MCF 10A (cell line): ENCODE measurements at regions not wholly inside any gene's neighbourhood (a gene's known extent, or its start where the extent isn't known, plus 50 kb on each side); places are given as distances from the start of the nearest gene placed in this dataset.
A peak's percentile ranks its signal among the peaks of the same experiment; 100 is the strongest.

Experiments
- BruUV-seq: library from RNA; stranded (reverse); fragments of 400-500 nt; replicated peaks from 2 replicates; lab custom pipeline; 2021; lab: Mats Ljungman, UMichigan
- CTCF ChIA-PET: fragments of 300-600 bp; sonication (Branson Sonifier 250); formaldehyde crosslinking; extraction: SDS; loops from one replicate; lab custom pipeline; 2021; ENCODE audit warnings: antibody characterized with exemption, inconsistent platforms; lab: Yijun Ruan, JAX
- POLR2A ChIA-PET: fragments of 300-600, 350-650 bp; sonication (Branson Sonifier 250); formaldehyde crosslinking; extraction: SDS; loops from one replicate; lab custom pipeline; 2020; ENCODE audit warnings: antibody characterized with exemption, inconsistent platforms; lab: Yijun Ruan, JAX
- DNase-seq: peaks from one replicate; pipeline ENCODE4 v3.0.0-alpha.2; 2018; ENCODE audit not compliant: unreplicated experiment
- H3K27ac Mint-ChIP-seq: one replicate; pipeline ENCODE4 v1.8.0; 2022; ENCODE audit warnings: mild to moderate bottlenecking, low read depth, mixed read lengths; ENCODE audit not compliant: unreplicated experiment
- H3K27me3 Mint-ChIP-seq: one replicate; pipeline ENCODE4 v1.8.0; 2022; ENCODE audit warnings: mixed read lengths; ENCODE audit not compliant: insufficient read depth, unreplicated experiment
- H3K36me3 Mint-ChIP-seq: one replicate; pipeline ENCODE4 v1.8.0; 2022; ENCODE audit warnings: mild to moderate bottlenecking, moderate library complexity, mixed read lengths; ENCODE audit not compliant: insufficient read depth, unreplicated experiment
- H3K4me1 Mint-ChIP-seq: one replicate; pipeline ENCODE4 v1.8.0; 2022; ENCODE audit warnings: mixed read lengths; ENCODE audit not compliant: insufficient read depth, unreplicated experiment
- H3K4me3 Mint-ChIP-seq: one replicate; pipeline ENCODE4 v1.8.0; 2022; ENCODE audit warnings: mild to moderate bottlenecking, moderate library complexity, mixed read lengths; ENCODE audit not compliant: unreplicated experiment
- H3K9me3 Mint-ChIP-seq: one replicate; pipeline ENCODE4 v1.8.0; 2022; ENCODE audit warnings: mixed read lengths; ENCODE audit not compliant: unreplicated experiment
- intact Hi-C: fragments of 100-400 bp; cut with micrococcal nuclease; formaldehyde crosslinking; loops from 2 replicates; pipeline ENCODE4 v1.14.1; 2022
- TF ChIP-seq, protein P1 (sequence below): fragments of 200-600 bp; IDR thresholded peaks from one replicate; pipeline ENCODE4 v1.8.0; 2022; ENCODE audit warnings: antibody characterized with exemption, mild to moderate bottlenecking; ENCODE audit not compliant: unreplicated experiment

DNA sequence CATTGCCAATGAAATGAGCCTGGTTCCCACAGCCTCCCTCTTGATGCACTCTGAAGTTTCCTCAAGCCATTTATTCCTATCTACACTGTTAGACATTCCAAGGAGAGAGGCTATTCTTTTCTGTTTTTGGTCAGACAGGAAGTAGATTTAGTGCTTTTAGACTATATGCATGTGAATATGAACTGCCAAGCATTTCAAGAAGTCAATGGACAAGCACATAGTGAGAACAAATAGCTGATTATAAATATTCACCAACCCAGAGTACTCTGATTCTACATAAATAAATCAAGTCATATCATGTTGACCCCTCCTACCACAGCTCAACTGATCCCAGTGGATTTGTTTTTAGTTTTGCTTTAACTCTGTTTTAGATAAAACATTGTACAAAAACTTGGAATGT is 412.5 kb upstream of the RARB start:
- no peaks in the 10 kb centered on the region for H3K4me1 Mint-ChIP-seq
- BruUV-seq: no TSS peak
- TF ChIP-seq, protein P1, sequence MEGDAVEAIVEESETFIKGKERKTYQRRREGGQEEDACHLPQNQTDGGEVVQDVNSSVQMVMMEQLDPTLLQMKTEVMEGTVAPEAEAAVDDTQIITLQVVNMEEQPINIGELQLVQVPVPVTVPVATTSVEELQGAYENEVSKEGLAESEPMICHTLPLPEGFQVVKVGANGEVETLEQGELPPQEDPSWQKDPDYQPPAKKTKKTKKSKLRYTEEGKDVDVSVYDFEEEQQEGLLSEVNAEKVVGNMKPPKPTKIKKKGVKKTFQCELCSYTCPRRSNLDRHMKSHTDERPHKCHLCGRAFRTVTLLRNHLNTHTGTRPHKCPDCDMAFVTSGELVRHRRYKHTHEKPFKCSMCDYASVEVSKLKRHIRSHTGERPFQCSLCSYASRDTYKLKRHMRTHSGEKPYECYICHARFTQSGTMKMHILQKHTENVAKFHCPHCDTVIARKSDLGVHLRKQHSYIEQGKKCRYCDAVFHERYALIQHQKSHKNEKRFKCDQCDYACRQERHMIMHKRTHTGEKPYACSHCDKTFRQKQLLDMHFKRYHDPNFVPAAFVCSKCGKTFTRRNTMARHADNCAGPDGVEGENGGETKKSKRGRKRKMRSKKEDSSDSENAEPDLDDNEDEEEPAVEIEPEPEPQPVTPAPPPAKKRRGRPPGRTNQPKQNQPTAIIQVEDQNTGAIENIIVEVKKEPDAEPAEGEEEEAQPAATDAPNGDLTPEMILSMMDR: no peak
- no peaks in the 10 kb centered on the region for H3K36me3 Mint-ChIP-seq
- DNase-seq: no peak
- no peaks in the 10 kb centered on the region for H3K9me3 Mint-ChIP-seq
- ChIA-PET POLR2A (no interaction called here), CTCF (interaction anchor here (0.7 to 1.4 kb wide), 3 partner anchors 198 to 966 kb away, joined by 3 to 4 read pairs (median 3); no protein-coding TSS in a partner anchor)
- H3K4me3 Mint-ChIP-seq: no peak overlapping the region
- H3K27ac Mint-ChIP-seq: no peak overlapping the region
- intact Hi-C loops: no loop called here
- no peaks in the 10 kb centered on the region for H3K27me3 Mint-ChIP-seq

DNA sequence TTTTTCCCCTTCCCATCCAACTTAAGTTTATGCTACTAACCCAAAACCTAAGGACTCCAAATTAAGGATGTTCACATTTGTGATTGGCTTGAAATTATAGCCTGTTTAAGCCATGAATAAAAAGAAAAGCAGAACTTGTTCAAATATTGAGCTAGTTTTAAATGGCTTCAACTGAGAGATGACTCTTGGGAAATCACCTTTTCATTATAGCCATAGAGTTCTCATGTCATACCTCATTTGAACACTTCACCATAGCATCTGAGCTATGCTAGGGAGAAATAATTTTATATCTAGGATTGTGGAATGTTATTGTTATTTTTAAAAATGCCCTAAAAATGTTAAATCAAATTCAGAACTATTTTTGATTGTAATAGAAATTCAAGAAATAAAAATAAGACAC is 409.2 kb upstream of the RARB start:
- no peak for DNase-seq
- Mint-ChIP-seq H3K9me3 (no peaks in the 10 kb centered on the region), H3K27ac (no peak overlapping the region), H3K36me3 (no peaks in the 10 kb centered on the region), H3K4me1 (no peaks in the 10 kb centered on the region), H3K27me3 (no peaks in the 10 kb centered on the region), H3K4me3 (no peak overlapping the region)
- intact Hi-C loops: no loop called here
- BruUV-seq: no TSS peak
- ChIA-PET POLR2A (interaction anchor here (0.7 kb wide), 1 partner anchor 227 kb away, joined by 3 read pairs; no protein-coding TSS in a partner anchor), CTCF (interaction anchor here (0.7 to 1.9 kb wide), 6 partner anchors 14 to 576 kb away, joined by 3 to 14 read pairs (median 4); no protein-coding TSS in a partner anchor)
- TF ChIP-seq, protein P1: no peak

- ChIA-PET POLR2A (no interaction called here), CTCF (interaction anchor here (1.1 to 1.9 kb wide), 4 partner anchors 14 to 575 kb away, joined by 3 to 14 read pairs (median 4); no protein-coding TSS in a partner anchor)
- H3K4me3 Mint-ChIP-seq: no peak overlapping the region
- TF ChIP-seq, protein P1: no peak
- no peak overlapping the region for H3K27ac Mint-ChIP-seq
- H3K27me3 Mint-ChIP-seq: no peaks in the 10 kb centered on the region
- H3K36me3 Mint-ChIP-seq: no peaks in the 10 kb centered on the region
- intact Hi-C loops: no loop called here
- H3K4me1 Mint-ChIP-seq: no peaks in the 10 kb centered on the region
- H3K9me3 Mint-ChIP-seq: no peaks in the 10 kb centered on the region
- no peak for DNase-seq
- no TSS peak for BruUV-seq
These were observed 408.6 kb upstream of the RARB start for GRCh38 chr3:25019506-25019905.

GRCh38 chr3:25021816-25022215 is 406.2 kb upstream of the RARB start:
- TF ChIP-seq, protein P1: peak; percentile 54
- Mint-ChIP-seq H3K36me3 (no peaks in the 10 kb centered on the region), H3K27ac (no peak overlapping the region), H3K4me3 (no peak overlapping the region), H3K9me3 (no peaks in the 10 kb centered on the region), H3K4me1 (no peaks in the 10 kb centered on the region), H3K27me3 (no peaks in the 10 kb centered on the region)
- no TSS peak for BruUV-seq
- intact Hi-C loops: loop anchor here (1.0 kb wide), 1 partner anchor 572 kb away; no protein-coding TSS in a partner anchor
- DNase-seq: peak; percentile 33
- POLR2A ChIA-PET: interaction anchor here (1.0 to 1.4 kb wide), 4 partner anchors 14 to 571 kb away, joined by 3 to 5 read pairs (median 4); no protein-coding TSS in a partner anchor
- CTCF ChIA-PET: interaction anchor here (0.6 to 6.0 kb wide), 24 partner anchors 8 to 571 kb away, joined by 3 to 82 read pairs (median 4); no protein-coding TSS in a partner anchor
